ENCODE measurements at regions not wholly inside any gene's neighbourhood (a gene's known extent, or its start where the extent isn't known, plus 50 kb on each side); places are given as distances from the start of the nearest gene placed in this dataset.

GRCh38 chr3:11718637-11719405 is 75.1 kb upstream of the VGLL4 start:
- Histone ChIP-seq H3K36me3 (no peaks in the 10 kb centered on the region), H3K27ac (peak overlapping the region; percentile 95 to 97), H3K4me1 (peaks cover 0 to 5% of the 10 kb centered on the region in 2 donors), H3K27me3 (no peaks in the 10 kb centered on the region), H3K9me3 (no peaks in the 10 kb centered on the region), H3K4me3 (peak overlapping the region; percentile 85 to 92 (median 87))
- intact Hi-C loops (cut with DNase I; ENCODE audit: low total_unique reads): no loop called here
- peak; percentile 42 to 55 for DNase-seq (ENCODE audit: low spot score in 2 of 2)
- TF ChIP-seq POLR2A (IDR thresholded peaks at IDR 0.05) (no peak), CTCF (IDR thresholded peaks at IDR 0.05) (no peak), POLR2AphosphoS5 (IDR thresholded peaks at IDR 0.05) (no peak)

GRCh38 chr3:11717768-11718636 is 74.3 kb upstream of the VGLL4 start:
- Histone ChIP-seq H3K36me3 (no peaks in the 10 kb centered on the region), H3K4me3 (peak overlapping the region; percentile 85 to 92 (median 87)), H3K9me3 (no peaks in the 10 kb centered on the region), H3K27me3 (no peaks in the 10 kb centered on the region), H3K4me1 (peaks cover 0 to 5% of the 10 kb centered on the region in 2 donors), H3K27ac (peak overlapping the region; percentile 95 to 97)
- TF ChIP-seq POLR2A (IDR thresholded peaks at IDR 0.05) (no peak), POLR2AphosphoS5 (IDR thresholded peaks at IDR 0.05) (no peak), CTCF (IDR thresholded peaks at IDR 0.05) (no peak)
- DNase-seq (ENCODE audit: low spot score in 2 of 2): no peak
- intact Hi-C loops (cut with DNase I; ENCODE audit: low total_unique reads): no loop called here

GRCh38 chr3:11717301-11717700 is 73.6 kb upstream of the VGLL4 start:
- Histone ChIP-seq H3K27ac (peak overlapping the region; percentile 95 to 97), H3K4me3 (peak overlapping the region in 2 of 3 donors; percentile 85 to 87), H3K4me1 (peaks cover 0 to 5% of the 10 kb centered on the region in 2 donors), H3K36me3 (no peaks in the 10 kb centered on the region), H3K9me3 (no peaks in the 10 kb centered on the region), H3K27me3 (no peaks in the 10 kb centered on the region)
- intact Hi-C loops (cut with DNase I; ENCODE audit: low total_unique reads): no loop called here
- no peak for DNase-seq (ENCODE audit: low spot score in 2 of 2)
- no peak for TF ChIP-seq CTCF (IDR thresholded peaks at IDR 0.05)
- no peak for TF ChIP-seq POLR2A (IDR thresholded peaks at IDR 0.05)
- no peak for TF ChIP-seq POLR2AphosphoS5 (IDR thresholded peaks at IDR 0.05)

GRCh38 chr3:11716573-11717290 is 73.0 kb upstream of the VGLL4 start:
- intact Hi-C loops (cut with DNase I; ENCODE audit: low total_unique reads): no loop called here
- Histone ChIP-seq H3K36me3 (no peaks in the 10 kb centered on the region), H3K27ac (peak overlapping the region; percentile 95 to 97), H3K4me3 (peak overlapping the region in 2 of 3 donors; percentile 11 to 85), H3K27me3 (no peaks in the 10 kb centered on the region), H3K4me1 (peaks cover 0 to 5% of the 10 kb centered on the region in 2 donors), H3K9me3 (no peaks in the 10 kb centered on the region)
- TF ChIP-seq CTCF (IDR thresholded peaks at IDR 0.05) (no peak), POLR2AphosphoS5 (IDR thresholded peaks at IDR 0.05) (peak in 1 of 3 donors; percentile 9)
- DNase-seq (ENCODE audit: low spot score in 2 of 2): no peak
